IPS-NIHi7 (cell line): ENCODE measurements at regions not wholly inside any gene's neighbourhood (a gene's known extent, or its start where the extent isn't known, plus 50 kb on each side); places are given as distances from the start of the nearest gene placed in this dataset.
A peak's percentile ranks its signal among the peaks of the same experiment; 100 is the strongest.

Experiments used
- DNase-seq: peaks from one replicate; pipeline ENCODE4 v3.0.0; 2012; ENCODE audit warnings: mixed read lengths; ENCODE audit errors: extremely low spot score

- DNase-seq, result no peak
Observed at GRCh38 chr9:129330711-129331492, 152.8 kb upstream of the IER5L start.

DNA sequence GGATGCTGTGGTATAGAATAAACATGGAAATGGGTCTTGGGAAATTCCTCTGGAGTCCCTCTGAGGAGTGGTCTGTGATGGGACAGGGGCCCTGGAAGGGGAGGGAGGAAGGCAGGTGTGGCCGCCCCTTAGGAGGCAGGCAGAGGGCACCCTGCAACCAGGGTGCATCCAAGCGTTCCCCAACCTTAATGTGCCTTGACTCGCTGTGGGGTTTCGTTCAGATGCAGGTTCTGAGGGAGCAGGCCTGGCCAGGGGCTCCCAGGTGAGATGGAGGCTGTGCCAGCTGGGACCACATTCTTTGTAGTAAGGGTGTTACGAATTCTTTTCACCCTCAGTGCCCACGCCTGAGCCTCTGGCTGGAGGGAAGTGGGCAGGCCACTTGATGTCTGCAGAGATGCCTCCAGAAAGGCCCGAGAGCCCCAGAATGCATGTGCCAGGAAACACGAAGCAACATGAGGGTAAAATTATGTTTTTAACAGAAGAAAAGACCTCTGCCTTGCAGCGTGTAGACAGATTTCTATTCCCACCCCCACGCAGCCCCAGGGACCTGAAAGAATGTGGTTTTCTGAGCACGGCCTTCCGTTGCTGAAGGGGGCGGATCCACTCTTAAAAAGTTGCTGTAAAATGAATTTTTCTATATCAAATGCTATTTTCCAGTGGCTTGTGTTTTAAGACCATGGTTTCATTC is 150.4 kb upstream of the IER5L start:
- no peak for DNase-seq

GRCh38 chr9:129327552-129328328 is 149.7 kb upstream of the IER5L start:
- no peak for DNase-seq

- DNase-seq, result no peak
Observed at GRCh38 chr9:129326061-129327005, 148.3 kb upstream of the IER5L start.

DNA sequence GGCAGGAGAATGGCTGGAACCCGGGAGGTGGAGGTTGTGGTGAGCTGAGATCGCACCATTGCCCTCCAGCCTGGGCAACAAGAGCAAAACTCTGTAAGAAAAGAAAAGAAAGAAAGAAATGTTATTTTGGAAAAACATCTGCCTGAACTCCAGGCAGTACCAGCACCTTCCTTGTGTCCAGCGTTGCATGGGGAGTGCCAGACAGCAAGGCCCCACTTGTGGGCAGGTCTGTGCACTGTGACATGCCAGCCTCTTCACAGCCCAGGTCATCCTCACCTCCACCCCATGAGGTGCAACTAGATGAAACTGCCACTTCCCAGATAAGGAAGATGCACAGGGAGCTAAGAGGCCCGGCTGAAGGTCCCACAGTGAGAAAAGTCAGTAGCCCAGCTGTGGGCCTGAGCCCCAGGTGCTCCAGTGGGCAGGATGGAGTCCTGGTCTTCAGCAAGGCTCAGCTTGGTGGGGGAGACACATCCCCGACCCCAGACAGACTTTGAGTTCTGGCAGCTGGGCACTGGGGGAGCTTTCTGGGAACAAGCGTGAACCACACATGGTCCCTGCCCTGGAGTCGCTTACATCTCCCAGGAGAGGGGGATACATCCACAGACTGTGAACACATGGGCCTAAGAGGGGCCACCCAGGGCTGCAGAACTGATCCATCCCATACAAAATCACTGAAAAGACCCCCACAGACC is 146.9 kb upstream of the IER5L start:
- no peak for DNase-seq

DNA sequence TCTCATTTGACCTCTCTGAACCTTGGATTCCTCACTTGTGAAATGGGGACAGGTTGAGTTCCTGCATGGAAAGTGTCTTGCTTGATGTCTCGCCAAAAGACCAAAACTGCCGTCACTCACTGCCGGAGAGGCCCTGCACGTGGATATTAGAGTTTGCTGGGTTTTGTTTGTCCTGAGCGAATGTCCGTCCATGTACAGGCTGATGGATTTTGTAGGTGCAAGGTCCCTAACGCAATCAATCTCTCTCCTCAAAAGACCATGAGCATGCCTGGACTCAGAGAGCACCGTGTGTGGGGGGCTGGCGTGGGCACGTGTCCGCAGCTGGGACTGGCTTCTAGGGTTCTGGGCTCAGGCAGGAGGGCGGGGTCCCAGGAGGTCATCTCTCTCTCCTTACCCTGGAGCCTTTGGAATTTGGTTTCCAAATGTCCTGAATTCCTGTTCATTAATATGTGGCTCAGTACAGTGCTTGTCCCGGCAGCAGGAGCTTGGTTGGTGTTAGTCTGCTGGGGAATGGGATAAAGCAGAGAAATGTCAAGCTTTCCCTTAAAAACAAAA is 146.0 kb upstream of the IER5L start:
- no peak for DNase-seq

- DNase-seq, result no peak
Observed at GRCh38 chr9:129323376-129323998, 145.4 kb upstream of the IER5L start.

GRCh38 chr9:129322641-129323375 is 144.7 kb upstream of the IER5L start:
- no peak for DNase-seq

- no peak for DNase-seq
Observed at GRCh38 chr9:129322022-129322621, 144.1 kb upstream of the IER5L start.

DNA sequence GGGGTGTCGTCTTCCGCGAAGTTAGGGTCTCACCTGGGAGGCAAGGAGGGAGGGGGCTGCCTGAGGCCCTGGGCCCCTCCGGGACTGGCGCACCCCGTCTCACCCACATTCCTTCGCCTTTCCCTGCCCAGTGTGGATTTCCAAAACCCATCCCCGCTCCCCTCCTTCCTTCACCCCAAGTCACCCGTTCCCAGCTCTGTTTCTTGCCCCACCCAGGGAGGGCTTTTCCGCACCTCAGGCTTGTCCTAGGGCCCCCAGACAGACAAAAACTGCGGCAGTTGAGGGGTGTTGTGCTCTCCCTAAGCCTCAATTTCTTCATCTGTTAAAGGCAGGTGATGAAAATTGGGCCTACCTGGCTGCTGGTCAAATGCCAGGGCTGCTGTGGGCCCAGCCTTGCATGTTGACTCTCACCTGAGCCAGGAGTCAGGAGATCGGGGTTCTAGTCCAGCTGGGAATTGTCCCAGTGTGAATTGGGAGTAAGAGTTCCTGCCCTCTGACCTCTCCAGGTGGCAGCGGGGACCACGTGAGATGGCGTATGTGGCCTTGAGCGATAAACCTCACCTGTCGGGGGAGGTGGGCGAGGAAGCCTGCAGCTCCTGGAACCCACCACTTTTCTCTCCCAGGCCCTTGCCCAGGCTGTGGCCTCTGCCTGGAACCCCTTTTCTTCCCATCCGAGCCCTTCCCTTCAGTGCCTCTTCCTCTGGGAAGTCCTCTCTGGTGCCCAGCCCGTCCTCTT is 143.4 kb upstream of the IER5L start:
- DNase-seq, result no peak

DNA sequence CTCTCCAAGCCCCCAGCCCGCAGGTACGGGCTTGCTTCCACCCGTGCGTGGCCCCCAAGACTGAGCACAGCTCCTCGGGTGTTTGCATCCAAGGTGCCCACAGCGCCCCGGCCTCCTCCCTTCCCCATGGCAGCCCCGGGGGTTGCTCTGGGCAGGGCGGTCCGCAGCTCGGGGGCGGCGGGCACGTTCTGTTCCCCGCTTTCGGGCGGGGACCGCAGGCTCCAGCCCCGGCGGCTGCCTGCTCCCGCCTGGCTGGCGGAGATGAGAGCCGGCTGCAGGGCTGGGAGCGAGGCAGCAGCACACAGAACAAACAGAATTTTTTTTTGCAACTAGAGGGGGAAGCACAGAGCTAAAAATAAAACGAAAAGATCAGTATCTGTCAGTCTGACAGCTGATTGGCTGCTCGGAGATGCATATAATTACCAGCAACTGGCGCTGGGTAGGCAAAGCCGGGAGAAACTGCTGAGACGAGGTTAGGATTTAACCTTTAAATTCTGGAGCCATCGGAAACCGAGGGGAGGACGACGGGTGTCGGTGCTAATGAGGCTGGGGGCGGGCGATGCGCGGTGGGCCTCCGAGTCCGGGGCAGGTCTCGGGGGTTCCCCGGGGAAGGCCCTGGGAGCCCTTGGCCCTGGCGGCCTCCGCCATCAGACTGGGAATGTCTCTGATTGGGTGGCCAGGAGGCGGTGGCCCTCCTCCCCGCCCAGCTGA is 142.7 kb upstream of the IER5L start:
- DNase-seq, result peak; percentile 49

DNA sequence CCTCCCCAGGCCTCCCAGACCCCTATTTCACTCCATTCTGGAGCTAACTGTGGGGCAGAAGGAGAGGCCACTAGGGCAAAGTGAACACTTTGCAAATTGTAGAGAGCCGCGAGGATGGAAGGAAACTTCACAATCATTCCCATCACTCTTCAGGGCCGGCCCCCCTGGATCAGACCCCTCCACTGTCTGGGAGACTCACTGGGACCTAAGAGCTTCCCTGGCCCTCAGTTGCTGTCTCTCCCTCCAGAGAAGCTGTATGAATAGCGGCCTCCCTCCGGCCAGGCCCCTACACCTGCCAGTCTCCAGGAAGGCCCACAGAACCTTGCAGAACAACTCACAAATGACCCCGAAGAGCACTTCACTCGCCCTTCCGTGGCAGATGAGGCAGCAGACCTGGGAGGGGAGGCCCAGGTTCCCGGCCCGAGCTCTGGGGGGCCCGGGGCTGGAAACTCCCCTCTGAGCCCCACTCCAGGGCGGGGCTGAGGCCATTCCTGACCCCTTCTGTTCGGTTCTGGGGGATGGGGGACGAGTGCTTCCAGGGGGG is 141.9 kb upstream of the IER5L start:
- DNase-seq, result no peak

DNA sequence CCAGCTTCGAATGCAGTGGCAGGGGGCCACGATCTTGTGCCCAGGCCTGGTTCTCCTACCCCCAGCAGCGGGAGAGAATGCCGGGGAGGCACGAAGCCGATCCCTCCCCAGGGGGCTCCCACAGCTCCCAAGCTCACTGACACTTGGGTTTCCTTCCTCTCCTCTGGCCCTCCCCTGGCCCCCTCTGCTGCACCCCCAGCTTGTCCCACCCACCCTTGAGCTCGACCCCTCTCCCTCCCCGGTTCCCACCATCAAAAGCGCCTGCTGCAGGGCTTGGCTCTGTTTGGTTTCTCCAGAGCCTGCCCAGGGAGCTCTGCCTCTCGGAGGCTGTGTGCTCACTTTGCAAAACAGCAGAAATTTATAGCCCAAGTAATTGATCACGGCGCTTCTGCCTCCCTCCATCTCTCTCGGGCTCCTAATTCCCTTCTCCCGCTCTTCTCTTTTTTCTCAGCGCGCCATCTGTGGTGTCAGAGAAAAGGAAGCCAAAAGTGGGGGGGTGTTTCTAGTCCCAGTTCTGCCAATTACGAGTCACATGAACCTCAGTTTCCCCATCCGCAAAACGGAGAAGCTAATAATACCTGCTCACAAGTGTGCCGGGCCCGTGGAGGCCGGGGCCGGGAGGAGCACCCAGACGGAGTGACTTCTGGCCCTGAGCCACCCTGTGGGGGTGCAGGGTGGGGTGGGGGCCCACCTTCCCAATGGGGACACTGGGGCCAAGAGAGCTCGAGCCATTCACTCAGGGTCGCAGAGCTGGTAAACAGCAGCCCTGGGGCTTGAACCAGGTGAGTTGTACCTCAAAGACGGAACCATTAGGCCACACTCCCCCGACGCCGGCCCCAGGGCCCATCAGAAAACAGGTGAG is 141.2 kb upstream of the IER5L start:
- DNase-seq, result no peak

- DNase-seq, result peak; percentile 10
Observed at GRCh38 chr9:129318121-129319075, 140.3 kb upstream of the IER5L start.
